CD14-positive monocyte (primary cell): ENCODE measurements at regions not wholly inside any gene's neighbourhood (a gene's known extent, or its start where the extent isn't known, plus 50 kb on each side); places are given as distances from the start of the nearest gene placed in this dataset.

ENCODE experiments used
- DNase-seq, 3 donors: peaks; one replicate each; pipeline ENCODE4 v3.0.0-alpha.2; 2011 to 2022
- H2AFZ ChIP-seq: 2 replicates; pipeline ENCODE4 v1.6.0; 2012; ENCODE audit warnings: mild to moderate bottlenecking, low read depth, low read length, inconsistent platforms; ENCODE audit not compliant: insufficient read depth, poor library complexity, severe bottlenecking
- H3K27ac ChIP-seq, 2 donors: 1 replicate in 1 of 2; 2 replicates in 1 of 2; pipeline ENCODE4 v1.5.1; 2012 to 2013; ENCODE audit warnings: low read length in 2 of 2, control low read depth in 1 of 2, inconsistent platforms in 1 of 2, low read depth in 1 of 2, mild to moderate bottlenecking in 1 of 2
- H3K27me3 ChIP-seq, 2 donors: one replicate each; pipeline versions ENCODE4 v1.6.0 to v1.6.1; 2011 to 2013; ENCODE audit warnings: low read length in 2 of 2; ENCODE audit not compliant: control insufficient read depth in 2 of 2, insufficient read depth in 2 of 2
- H3K36me3 ChIP-seq, 2 donors: replicated peaks in 1 of 2; 1 replicate in 1 of 2; 2 replicates in 1 of 2; pipeline versions ENCODE4 v1.5.1 to v1.6.1; 2012 to 2013; ENCODE audit warnings: low read length in 2 of 2, control low read depth in 1 of 2, inconsistent platforms in 1 of 2, mild to moderate bottlenecking in 1 of 2; ENCODE audit not compliant: insufficient read depth in 2 of 2, control insufficient read depth in 1 of 2
- H3K4me1 ChIP-seq, 2 donors: 1 replicate in 1 of 2; 2 replicates in 1 of 2; pipeline versions ENCODE4 v1.5.1 to v1.6.1; 2012 to 2013; ENCODE audit warnings: low read length in 2 of 2, control low read depth in 1 of 2, inconsistent platforms in 1 of 2, mild to moderate bottlenecking in 1 of 2, moderate library complexity in 1 of 2; ENCODE audit not compliant: insufficient read depth in 2 of 2, control insufficient read depth in 1 of 2
- H3K4me2 ChIP-seq: replicated peaks from 2 replicates; pipeline ENCODE3; 2012; ENCODE audit warnings: low read length, moderate library complexity, mild to moderate bottlenecking; ENCODE audit not compliant: poor library complexity, severe bottlenecking; ENCODE audit errors: extremely low read depth
- H3K4me3 ChIP-seq, 3 experiments: fragments of 200-600 bp in 1 of 3; sonication (generic) in 1 of 3; replicated peaks in 1 of 3; 1 replicate in 2 of 3; 2 replicates in 1 of 3; pipeline ENCODE4 v1.5.1; 2011 to 2013; ENCODE audit warnings: low read length in 3 of 3, mild to moderate bottlenecking in 3 of 3, control low read depth in 2 of 3, low read depth in 2 of 3, inconsistent platforms in 1 of 3, moderate library complexity in 1 of 3
- H3K79me2 ChIP-seq: 2 replicates; pipeline ENCODE4 v1.6.0; 2012; ENCODE audit warnings: mild to moderate bottlenecking, control low read depth, inconsistent platforms, low read length, moderate library complexity; ENCODE audit not compliant: insufficient read depth
- H3K9ac ChIP-seq: 2 replicates; pipeline ENCODE4 v1.6.0; 2017; ENCODE audit warnings: low read length, mild to moderate bottlenecking; ENCODE audit not compliant: insufficient read depth, poor library complexity, severe bottlenecking
- H3K9me3 ChIP-seq, 2 donors: replicated peaks in 1 of 2; 1 replicate in 1 of 2; 2 replicates in 1 of 2; pipeline versions ENCODE4 v1.5.1 to v1.6.1; 2012 to 2013; ENCODE audit warnings: low read length in 2 of 2, control low read depth in 1 of 2; ENCODE audit not compliant: control insufficient read depth in 1 of 2, insufficient read depth in 1 of 2
- H4K20me1 ChIP-seq: 2 replicates; pipeline ENCODE4 v1.6.0; 2012; ENCODE audit warnings: mild to moderate bottlenecking, low read length, control low read depth, moderate library complexity; ENCODE audit not compliant: insufficient read depth
- H3K27ac Mint-ChIP-seq, 7 donors: one replicate each; pipeline ENCODE4 v1.8.0; 2020; ENCODE audit warnings: mild to moderate bottlenecking in 7 of 7, mixed read lengths in 7 of 7, moderate library complexity in 6 of 7, inconsistent platforms in 2 of 7
- H3K27me3 Mint-ChIP-seq, 3 donors: one replicate each; pipeline ENCODE4 v1.8.0; 2021 to 2022; ENCODE audit warnings: low read depth in 3 of 3, mild to moderate bottlenecking in 3 of 3, mixed read lengths in 3 of 3, moderate library complexity in 3 of 3, inconsistent platforms in 1 of 3
- H3K36me3 Mint-ChIP-seq, 2 donors: one replicate each; pipeline ENCODE4 v1.8.0; 2020; ENCODE audit warnings: mixed read lengths in 2 of 2, inconsistent platforms in 1 of 2, mild to moderate bottlenecking in 1 of 2
- H3K4me1 Mint-ChIP-seq: one replicate; pipeline ENCODE4 v1.8.0; 2020; ENCODE audit warnings: mild to moderate bottlenecking, mixed read lengths
- H3K4me3 Mint-ChIP-seq, 2 donors: one replicate each; pipeline ENCODE4 v1.8.0; 2020; ENCODE audit warnings: mild to moderate bottlenecking in 2 of 2, mixed read lengths in 2 of 2, moderate library complexity in 1 of 2
- H3K9me3 Mint-ChIP-seq, 7 donors: one replicate each; pipeline ENCODE4 v1.8.0; 2020 to 2022; ENCODE audit warnings: mixed read lengths in 7 of 7, mild to moderate bottlenecking in 6 of 7, moderate library complexity in 6 of 7, inconsistent platforms in 2 of 7
- CTCF ChIP-seq: fragments of 200-600 bp; IDR thresholded peaks from one replicate; pipeline ENCODE4 v1.8.0; 2022; ENCODE audit warnings: antibody characterized with exemption, mild to moderate bottlenecking
- WGBS: methylation state at CpG from one replicate; pipeline ENCODE4 v1.1.5; 2013; ENCODE audit warnings: missing lambda C conversion rate; ENCODE audit not compliant: insufficient coverage; 5-methylcytosine and 5-hydroxymethylcytosine counted together
- intact Hi-C, 2 donors: fragments of 100-400 bp; cut with micrococcal nuclease; formaldehyde crosslinking; loops; one replicate each; pipeline versions ENCODE4 v1.15.0 to v1.15.1; 2023

DNA sequence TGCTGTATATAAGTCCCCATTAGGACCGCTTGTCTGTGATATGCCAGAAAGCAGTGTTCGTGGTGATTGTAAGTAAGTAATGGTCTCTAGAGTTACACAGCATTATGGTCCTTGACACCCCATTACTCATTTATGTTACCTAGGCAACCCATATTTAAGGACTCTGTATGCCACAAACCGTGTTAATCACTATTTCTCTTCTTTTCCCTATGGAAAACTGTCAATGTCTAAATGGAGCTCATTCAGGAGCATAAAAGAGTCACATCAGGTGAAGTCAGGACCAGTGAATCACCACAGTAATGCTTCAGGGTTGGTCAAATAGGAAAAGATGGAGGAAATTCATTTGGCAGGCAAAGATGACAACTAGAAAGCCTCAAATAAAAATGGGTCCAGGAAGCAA, 146.6 kb upstream of the PEX5L start:
- no peaks in the 10 kb centered on the region for H3K4me1 ChIP-seq
- H2AFZ ChIP-seq, result no peak overlapping the region
- peaks cover 0 to 2% (median 0%) of the 10 kb centered on the region in 3 donors for H3K27me3 Mint-ChIP-seq
- 60% methylated on average over 1 of the region's 3 CpGs for WGBS
- no peaks in the 10 kb centered on the region for H3K36me3 Mint-ChIP-seq
- no peaks in the 10 kb centered on the region for H3K9me3 ChIP-seq
- no peak for DNase-seq
- H3K27ac ChIP-seq, result no peak overlapping the region
- H4K20me1 ChIP-seq, result no peaks in the 10 kb centered on the region
- no peak overlapping the region for H3K4me3 ChIP-seq
- no peak overlapping the region for H3K9ac ChIP-seq
- peaks cover 0 to 9% (median 2%) of the 10 kb centered on the region in 7 donors for H3K9me3 Mint-ChIP-seq
- H3K27me3 ChIP-seq, result no peaks in the 10 kb centered on the region
- H3K79me2 ChIP-seq, result no peaks in the 10 kb centered on the region
- H3K27ac Mint-ChIP-seq, result no peak overlapping the region
- H3K4me1 Mint-ChIP-seq, result no peaks in the 10 kb centered on the region
- intact Hi-C loops, result no loop called here
- no peak overlapping the region for H3K4me3 Mint-ChIP-seq
- no peak overlapping the region for H3K4me2 ChIP-seq
- H3K36me3 ChIP-seq, result no peaks in the 10 kb centered on the region
- no peak for TF ChIP-seq CTCF

DNA sequence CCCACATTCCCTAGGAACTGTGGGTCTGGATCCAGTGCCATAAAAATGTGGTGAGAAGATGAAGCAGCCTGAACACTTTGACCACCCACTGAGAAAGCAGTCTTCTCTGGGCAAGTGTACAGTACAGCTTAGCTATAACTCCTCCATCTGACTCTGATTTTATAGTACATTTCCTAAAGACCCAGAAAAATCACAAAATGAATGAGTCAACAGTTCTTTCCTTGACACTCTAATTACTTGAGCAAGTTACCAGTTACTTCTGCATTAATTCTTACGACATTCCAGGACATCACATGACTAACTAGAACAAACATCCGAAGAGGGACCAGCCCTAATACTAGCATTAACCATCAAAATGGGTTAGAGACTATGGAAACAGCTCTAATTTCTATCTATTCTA, 148.1 kb upstream of the PEX5L start:
- Histone ChIP-seq H3K4me3 (no peak overlapping the region), H3K36me3 (no peaks in the 10 kb centered on the region), H3K9ac (no peak overlapping the region), H4K20me1 (no peaks in the 10 kb centered on the region), H3K4me2 (no peak overlapping the region), H2AFZ (no peak overlapping the region), H3K9me3 (no peaks in the 10 kb centered on the region), H3K27me3 (no peaks in the 10 kb centered on the region), H3K4me1 (no peaks in the 10 kb centered on the region), H3K79me2 (no peaks in the 10 kb centered on the region), H3K27ac (no peak overlapping the region)
- no peaks in the 10 kb centered on the region for H3K4me1 Mint-ChIP-seq
- no peak overlapping the region for H3K27ac Mint-ChIP-seq
- DNase-seq, result no peak
- WGBS, result 40% methylated on average over 1 of the region's 2 CpGs
- peaks cover 0 to 11% (median 2%) of the 10 kb centered on the region in 7 donors for H3K9me3 Mint-ChIP-seq
- no peaks in the 10 kb centered on the region for H3K27me3 Mint-ChIP-seq
- intact Hi-C loops, result no loop called here
- no peaks in the 10 kb centered on the region for H3K36me3 Mint-ChIP-seq
- no peak overlapping the region for H3K4me3 Mint-ChIP-seq
- TF ChIP-seq CTCF, result no peak
